Cardiac muscle cell (in vitro differentiated cells and primary cell): ENCODE measurements at regions not wholly inside any gene's neighbourhood (a gene's known extent, or its start where the extent isn't known, plus 50 kb on each side); places are given as distances from the start of the nearest gene placed in this dataset.
"Not testable (repeated sequence)": the region's sequence is repeated elsewhere in the genome, so short reads cannot be mapped to it uniquely, and the experiment has no call there.

Experiments
- DNase-seq, 2 donors: peaks; one replicate each; pipeline versions ENCODE4 v3.0.0 to v3.0.0-alpha.2; 2010 to 2017; ENCODE audit warnings: low read depth in 1 of 2, low spot score in 1 of 2
- H3K27ac ChIP-seq: fragments of 200-600 bp; sonication (generic); 2 replicates; pipeline ENCODE4 v1.5.1; 2016
- H3K27me3 ChIP-seq: fragments of 200-600 bp; sonication (generic); 2 replicates; pipeline ENCODE4 v1.6.0; 2016; ENCODE audit warnings: control low read depth
- H3K36me3 ChIP-seq: fragments of 200-600 bp; sonication (generic); 2 replicates; pipeline ENCODE4 v1.5.1; 2016; ENCODE audit warnings: control low read depth
- H3K4me1 ChIP-seq: fragments of 200-600 bp; sonication (generic); 2 replicates; pipeline ENCODE4 v1.8.1; 2017; ENCODE audit warnings: low read depth, mild to moderate bottlenecking, mixed run types
- H3K4me3 ChIP-seq: fragments of 200-600 bp; sonication (generic); 2 replicates; pipeline ENCODE4 v1.5.1; 2016; ENCODE audit warnings: mild to moderate bottlenecking
- H3K9me3 ChIP-seq: fragments of 200-600 bp; sonication (generic); 2 replicates; pipeline ENCODE4 v1.5.1; 2017; ENCODE audit warnings: low read depth, mild to moderate bottlenecking, control low read depth
- TF ChIP-seq, protein P1 (sequence below): IDR thresholded peaks from 2 replicates; pipeline ENCODE4 v1.5.1; 2012; ENCODE audit warnings: low read depth, mild to moderate bottlenecking, low read length

DNA sequence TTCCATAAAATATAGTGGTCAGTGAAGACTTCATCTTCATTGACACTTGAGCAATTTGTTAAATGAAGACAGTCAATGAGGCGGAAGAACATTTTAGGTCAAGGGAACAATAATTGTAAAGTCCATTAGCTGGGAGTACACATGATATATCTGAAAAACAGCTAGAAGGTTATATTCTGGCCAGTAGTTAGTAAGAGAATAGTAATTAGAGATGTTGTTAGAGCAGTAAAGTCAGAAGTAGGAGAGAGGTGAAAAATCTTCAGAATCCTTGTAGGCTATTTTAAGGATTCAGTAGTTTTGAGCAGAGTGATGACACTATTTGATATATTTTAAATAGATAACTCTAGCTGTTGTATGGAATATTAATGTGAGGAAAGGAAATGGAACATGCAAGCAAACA lies 915.6 kb upstream of the NEGR1 start:
- H3K27me3 ChIP-seq = no peaks in the 10 kb centered on the region
- DNase-seq = no peak
- TF ChIP-seq, protein P1, sequence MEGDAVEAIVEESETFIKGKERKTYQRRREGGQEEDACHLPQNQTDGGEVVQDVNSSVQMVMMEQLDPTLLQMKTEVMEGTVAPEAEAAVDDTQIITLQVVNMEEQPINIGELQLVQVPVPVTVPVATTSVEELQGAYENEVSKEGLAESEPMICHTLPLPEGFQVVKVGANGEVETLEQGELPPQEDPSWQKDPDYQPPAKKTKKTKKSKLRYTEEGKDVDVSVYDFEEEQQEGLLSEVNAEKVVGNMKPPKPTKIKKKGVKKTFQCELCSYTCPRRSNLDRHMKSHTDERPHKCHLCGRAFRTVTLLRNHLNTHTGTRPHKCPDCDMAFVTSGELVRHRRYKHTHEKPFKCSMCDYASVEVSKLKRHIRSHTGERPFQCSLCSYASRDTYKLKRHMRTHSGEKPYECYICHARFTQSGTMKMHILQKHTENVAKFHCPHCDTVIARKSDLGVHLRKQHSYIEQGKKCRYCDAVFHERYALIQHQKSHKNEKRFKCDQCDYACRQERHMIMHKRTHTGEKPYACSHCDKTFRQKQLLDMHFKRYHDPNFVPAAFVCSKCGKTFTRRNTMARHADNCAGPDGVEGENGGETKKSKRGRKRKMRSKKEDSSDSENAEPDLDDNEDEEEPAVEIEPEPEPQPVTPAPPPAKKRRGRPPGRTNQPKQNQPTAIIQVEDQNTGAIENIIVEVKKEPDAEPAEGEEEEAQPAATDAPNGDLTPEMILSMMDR = no peak
- H3K4me1 ChIP-seq = no peaks in the 10 kb centered on the region
- H3K36me3 ChIP-seq = no peaks in the 10 kb centered on the region
- no peaks in the 10 kb centered on the region for H3K9me3 ChIP-seq
- H3K4me3 ChIP-seq = no peak overlapping the region
- no peak overlapping the region for H3K27ac ChIP-seq

DNA sequence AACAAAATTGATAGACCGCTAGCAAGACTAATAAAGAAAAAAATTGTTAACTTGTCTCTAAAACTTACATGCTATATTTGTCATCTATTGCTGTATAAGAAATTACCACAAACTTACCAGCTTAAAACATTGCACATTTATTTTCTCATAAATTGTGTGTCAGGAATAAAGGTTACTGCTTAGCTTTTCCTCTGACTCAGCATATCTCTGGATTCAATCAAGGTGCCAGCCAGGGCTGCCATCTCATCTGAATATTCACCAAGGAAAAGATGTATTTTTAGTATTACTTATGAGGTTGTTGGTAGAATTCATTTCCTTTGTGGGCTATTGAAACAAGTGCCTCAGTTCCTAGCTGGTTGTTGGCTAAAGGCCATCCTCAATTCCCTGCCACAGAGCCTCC lies 912.6 kb upstream of the NEGR1 start:
- Histone ChIP-seq H3K4me3 (no peak overlapping the region), H3K4me1 (no peaks in the 10 kb centered on the region), H3K27ac (no peak overlapping the region), H3K36me3 (no peaks in the 10 kb centered on the region), H3K27me3 (no peaks in the 10 kb centered on the region), H3K9me3 (no peaks in the 10 kb centered on the region)
- no peak for DNase-seq
- TF ChIP-seq, protein P1 = no peak

DNA sequence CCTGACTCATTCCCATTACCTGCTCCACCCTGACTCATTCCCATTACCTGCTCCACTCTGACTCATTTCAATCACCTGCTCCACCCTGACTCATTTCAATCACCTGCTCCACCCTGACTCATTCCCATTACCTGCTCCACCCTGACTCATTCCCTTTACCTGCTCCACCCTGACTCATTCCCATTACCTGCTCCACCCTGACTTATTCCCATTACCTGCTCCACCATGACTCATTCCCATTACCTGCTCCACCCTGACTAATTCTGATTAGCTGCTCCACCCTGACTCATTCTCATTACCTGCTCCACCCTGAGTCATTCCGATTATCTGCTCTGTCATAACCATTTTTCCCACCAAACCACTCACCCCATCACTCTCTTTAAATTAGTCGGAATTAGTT lies 901.2 kb upstream of the NEGR1 start:
- not testable (repeated sequence) for H3K4me1 ChIP-seq, H3K4me3 ChIP-seq, H3K9me3 ChIP-seq, H3K27ac ChIP-seq, H3K36me3 ChIP-seq, DNase-seq, H3K27me3 ChIP-seq

DNA sequence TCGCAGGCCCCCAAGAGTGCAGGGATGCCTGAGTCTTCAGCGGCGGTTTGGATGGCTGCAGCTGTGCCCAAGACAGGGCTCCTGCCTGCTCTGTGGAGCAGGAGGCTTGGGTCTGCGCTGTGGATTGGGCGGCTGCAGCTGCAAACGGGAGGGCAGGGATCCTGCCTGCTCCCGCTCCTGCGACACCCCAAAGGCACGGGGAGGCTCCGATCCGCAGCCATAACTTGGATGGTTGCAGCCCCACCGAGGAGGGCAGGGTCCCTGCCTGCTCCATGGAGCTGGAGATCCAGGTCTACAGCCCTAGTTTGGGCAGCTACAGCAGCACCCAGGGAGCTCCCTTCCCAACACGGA lies 898.8 kb upstream of the NEGR1 start:
- TF ChIP-seq, protein P1 = no peak
- DNase-seq = no peak
- H3K9me3 ChIP-seq = no peaks in the 10 kb centered on the region
- H3K4me1 ChIP-seq = no peaks in the 10 kb centered on the region
- no peaks in the 10 kb centered on the region for H3K36me3 ChIP-seq
- H3K27me3 ChIP-seq = no peaks in the 10 kb centered on the region
- no peak overlapping the region for H3K4me3 ChIP-seq
- no peak overlapping the region for H3K27ac ChIP-seq

DNA sequence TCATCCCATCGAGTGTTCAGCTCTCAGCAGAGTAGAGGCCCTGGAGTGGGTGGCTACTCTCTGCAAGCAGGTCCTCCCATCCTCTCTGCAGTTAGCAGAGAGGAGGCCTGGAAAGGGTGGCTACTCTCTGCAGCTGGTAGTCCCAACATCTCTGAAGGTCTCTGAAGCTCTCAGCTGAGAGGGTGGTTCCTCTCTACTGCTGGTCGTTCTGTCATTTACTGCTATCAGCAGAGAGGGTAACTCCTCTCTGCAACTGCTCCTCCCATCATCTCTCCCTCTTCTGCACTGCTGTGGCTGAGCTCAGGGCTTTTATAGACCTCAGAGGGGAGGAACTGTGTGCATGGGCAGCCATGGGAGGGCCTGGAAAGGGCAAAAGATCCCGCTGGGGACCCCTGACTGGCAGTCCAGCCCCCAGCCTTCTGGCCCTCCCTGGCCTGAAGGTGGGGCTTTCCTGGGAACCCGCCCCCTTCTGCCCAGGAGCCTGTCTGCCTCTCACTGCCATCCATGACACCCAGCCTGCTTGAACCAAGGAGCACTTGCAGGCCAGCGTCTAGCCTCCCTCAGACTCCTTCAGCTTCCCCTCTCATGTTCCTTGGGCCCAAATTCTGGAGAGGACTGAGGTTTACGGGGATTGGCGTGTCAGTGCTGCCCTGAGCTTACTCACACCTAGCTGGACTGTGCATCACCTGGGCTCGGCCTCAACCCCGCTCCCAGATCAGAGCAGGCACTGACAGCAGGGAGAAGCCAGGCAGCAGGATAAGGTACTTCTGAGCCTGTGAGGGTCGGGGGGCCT lies 898.3 kb upstream of the NEGR1 start:
- DNase-seq = no peak
- TF ChIP-seq, protein P1 = no peak
- Histone ChIP-seq H3K9me3 (no peaks in the 10 kb centered on the region), H3K4me1 (no peaks in the 10 kb centered on the region), H3K27ac (no peak overlapping the region), H3K36me3 (no peaks in the 10 kb centered on the region), H3K27me3 (no peaks in the 10 kb centered on the region), H3K4me3 (no peak overlapping the region)

DNA sequence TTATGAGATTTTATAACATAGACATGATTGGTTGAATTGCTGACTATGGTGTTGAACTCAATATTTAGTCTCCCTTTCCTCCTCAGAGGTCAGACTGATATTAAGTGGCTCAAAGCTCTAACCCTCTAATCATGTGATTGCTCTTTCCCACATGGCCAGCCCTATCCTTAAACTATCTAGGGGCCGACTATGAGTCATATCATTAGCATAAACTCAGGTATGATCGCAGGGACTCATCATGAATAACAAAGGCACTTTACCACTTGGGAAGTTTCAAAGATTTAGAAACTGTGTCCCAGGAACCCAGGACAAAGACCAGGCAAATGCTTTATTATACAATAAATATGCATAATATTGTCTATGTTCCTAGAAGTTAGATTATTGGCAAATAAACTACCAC lies 894.6 kb upstream of the NEGR1 start:
- Histone ChIP-seq H3K4me1 (no peaks in the 10 kb centered on the region), H3K9me3 (no peaks in the 10 kb centered on the region)
- DNase-seq = no peak

More for the DNA sequence above, 894.6 kb upstream of the NEGR1 start:
- TF ChIP-seq, protein P1 = no peak
- H3K4me3 ChIP-seq = no peak overlapping the region
- no peaks in the 10 kb centered on the region for H3K27me3 ChIP-seq
- H3K36me3 ChIP-seq = no peaks in the 10 kb centered on the region
- no peak overlapping the region for H3K27ac ChIP-seq
